Activated naive CD4-positive, alpha-beta T cell treated with anti-CD3 and anti-CD28 coated beads, Interleukin-2, amount 50 U/mL, for 16 hours (primary cell): ENCODE measurements at regions not wholly inside any gene's neighbourhood (a gene's known extent, or its start where the extent isn't known, plus 50 kb on each side); places are given as distances from the start of the nearest gene placed in this dataset.
"Not testable (repeated sequence)": the region's sequence is repeated elsewhere in the genome, so short reads cannot be mapped to it uniquely, and the experiment has no call there.

Source experiments
- DNase-seq: peaks from one replicate; pipeline ENCODE4 v3.0.0-alpha.2; 2020

- no peak for DNase-seq
Observed at GRCh38 chr6:165842281-165842936, 179.4 kb upstream of the PDE10A start.

GRCh38 chr6:165841153-165841558 is 178.1 kb upstream of the PDE10A start:
- no peak for DNase-seq

- DNase-seq, result no peak
Observed at GRCh38 chr6:165837948-165838745, 175.1 kb upstream of the PDE10A start.

GRCh38 chr6:165836648-165837047 is 173.6 kb upstream of the PDE10A start:
- not testable (repeated sequence) for DNase-seq

GRCh38 chr6:165835410-165835851 is 172.4 kb upstream of the PDE10A start:
- no peak for DNase-seq

- DNase-seq, result no peak
Observed at GRCh38 chr6:165834613-165835259, 171.7 kb upstream of the PDE10A start.

- DNase-seq, result no peak
Observed at GRCh38 chr6:165833355-165833754, 170.3 kb upstream of the PDE10A start.

GRCh38 chr6:165831812-165832510 is 168.9 kb upstream of the PDE10A start:
- DNase-seq, result no peak

GRCh38 chr6:165830761-165831160 is 167.7 kb upstream of the PDE10A start:
- no peak for DNase-seq

- DNase-seq, result no peak
Observed at GRCh38 chr6:165829376-165829775, 166.3 kb upstream of the PDE10A start.

- DNase-seq, result no peak
Observed at GRCh38 chr6:165827190-165827518, 164.1 kb upstream of the PDE10A start.

- DNase-seq, result no peak
Observed at GRCh38 chr6:165826487-165827189, 163.6 kb upstream of the PDE10A start.

- DNase-seq, result no peak
Observed at GRCh38 chr6:165825256-165825815, 162.3 kb upstream of the PDE10A start.

- no peak for DNase-seq
Observed at GRCh38 chr6:165823609-165824326, 160.7 kb upstream of the PDE10A start.

GRCh38 chr6:165822501-165822900 is 159.5 kb upstream of the PDE10A start:
- DNase-seq, result no peak

GRCh38 chr6:165821754-165822153 is 158.7 kb upstream of the PDE10A start:
- DNase-seq, result no peak

- DNase-seq, result no peak
Observed at GRCh38 chr6:165820934-165821333, 157.9 kb upstream of the PDE10A start.

- DNase-seq, result no peak
Observed at GRCh38 chr6:165820407-165820806, 157.4 kb upstream of the PDE10A start.

GRCh38 chr6:165819394-165819793 is 156.4 kb upstream of the PDE10A start:
- no peak for DNase-seq

- no peak for DNase-seq
Observed at GRCh38 chr6:165818200-165818599, 155.2 kb upstream of the PDE10A start.

GRCh38 chr6:165817771-165818170 is 154.7 kb upstream of the PDE10A start:
- DNase-seq, result no peak

- DNase-seq, result no peak
Observed at GRCh38 chr6:165817148-165817547, 154.1 kb upstream of the PDE10A start.
